A549 (cell line): ENCODE measurements at regions not wholly inside any gene's neighbourhood (a gene's known extent, or its start where the extent isn't known, plus 50 kb on each side); places are given as distances from the start of the nearest gene placed in this dataset.

Source experiments
- CEBPB ChIP-seq, 2 experiments: fragments of >200 bp in 1 of 2; sonication (Bioruptor Twin) in 1 of 2; formaldehyde crosslinking in 1 of 2; IDR thresholded peaks; 2 replicates each; pipeline ENCODE4 v1.6.1; 2012 to 2016
- EP300 ChIP-seq, 2 experiments: fragments of >200 bp; sonication (Bioruptor Twin); formaldehyde crosslinking; IDR thresholded peaks; 2 replicates in 1 of 2; 3 replicates in 1 of 2; pipeline ENCODE4 v1.6.1; 2016 to 2017
- HOXA7 ChIP-seq: fragments of 250-450 bp; sonication (Bioruptor Pico); IDR thresholded peaks from 2 replicates; pipeline ENCODE4 v1.5.0; 2020; ENCODE audit warnings: mild to moderate bottlenecking, moderate library complexity
- KDM1A ChIP-seq: fragments of 200-600 bp; sonication (generic); IDR thresholded peaks from 2 replicates; pipeline ENCODE4 v1.6.1; 2016; ENCODE audit warnings: low read depth, mild to moderate bottlenecking
- POLR2A ChIP-seq: IDR thresholded peaks from 2 replicates; pipeline ENCODE4 v1.6.1; 2012; ENCODE audit warnings: mild to moderate bottlenecking, low read length
- TF ChIP-seq, protein P1 (sequence below): fragments of >200 bp; sonication (Bioruptor Twin); formaldehyde crosslinking; IDR thresholded peaks from 3 replicates; pipeline ENCODE4 v1.5.1; 2016
- TF ChIP-seq, protein P2 (sequence below): fragments of 150-350 bp; IDR thresholded peaks from 2 replicates; pipeline ENCODE4 v1.6.1; 2014; ENCODE audit warnings: low read depth, mild to moderate bottlenecking, low read length
- TF ChIP-seq, protein P3 (sequence below): fragments of 200-600 bp; sonication (generic); IDR thresholded peaks from 2 replicates; pipeline ENCODE4 v1.6.1; 2016; ENCODE audit warnings: antibody characterized with exemption, mild to moderate bottlenecking, moderate library complexity

DNA sequence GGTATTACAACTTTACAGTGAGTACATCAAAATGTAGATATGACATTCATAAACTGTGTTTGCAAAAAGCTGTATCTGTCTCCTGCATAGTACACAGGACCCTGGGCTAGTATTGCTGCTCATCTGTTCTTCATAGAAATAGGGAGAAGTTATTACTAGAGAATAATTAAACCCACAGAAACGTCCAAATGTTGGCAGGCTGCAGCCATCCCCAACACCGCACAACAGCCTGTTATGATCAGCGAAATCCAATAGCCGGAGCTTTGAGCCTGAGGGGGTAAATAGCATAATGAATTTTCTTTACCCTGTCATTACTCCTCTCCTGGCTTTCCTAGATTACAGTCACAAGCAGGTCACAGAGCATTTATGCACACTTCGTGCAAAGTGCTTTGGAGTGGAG, 178.0 kb downstream of the DACT1 start:
- TF ChIP-seq, protein P1, sequence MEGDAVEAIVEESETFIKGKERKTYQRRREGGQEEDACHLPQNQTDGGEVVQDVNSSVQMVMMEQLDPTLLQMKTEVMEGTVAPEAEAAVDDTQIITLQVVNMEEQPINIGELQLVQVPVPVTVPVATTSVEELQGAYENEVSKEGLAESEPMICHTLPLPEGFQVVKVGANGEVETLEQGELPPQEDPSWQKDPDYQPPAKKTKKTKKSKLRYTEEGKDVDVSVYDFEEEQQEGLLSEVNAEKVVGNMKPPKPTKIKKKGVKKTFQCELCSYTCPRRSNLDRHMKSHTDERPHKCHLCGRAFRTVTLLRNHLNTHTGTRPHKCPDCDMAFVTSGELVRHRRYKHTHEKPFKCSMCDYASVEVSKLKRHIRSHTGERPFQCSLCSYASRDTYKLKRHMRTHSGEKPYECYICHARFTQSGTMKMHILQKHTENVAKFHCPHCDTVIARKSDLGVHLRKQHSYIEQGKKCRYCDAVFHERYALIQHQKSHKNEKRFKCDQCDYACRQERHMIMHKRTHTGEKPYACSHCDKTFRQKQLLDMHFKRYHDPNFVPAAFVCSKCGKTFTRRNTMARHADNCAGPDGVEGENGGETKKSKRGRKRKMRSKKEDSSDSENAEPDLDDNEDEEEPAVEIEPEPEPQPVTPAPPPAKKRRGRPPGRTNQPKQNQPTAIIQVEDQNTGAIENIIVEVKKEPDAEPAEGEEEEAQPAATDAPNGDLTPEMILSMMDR: no peak
- TF ChIP-seq CEBPB (IDR thresholded peaks at IDR 0.05): no peak
- no peak for TF ChIP-seq KDM1A
- no peak for TF ChIP-seq POLR2A
- no peak for TF ChIP-seq EP300 (IDR thresholded peaks at IDR 0.05)
- TF ChIP-seq, protein P2, sequence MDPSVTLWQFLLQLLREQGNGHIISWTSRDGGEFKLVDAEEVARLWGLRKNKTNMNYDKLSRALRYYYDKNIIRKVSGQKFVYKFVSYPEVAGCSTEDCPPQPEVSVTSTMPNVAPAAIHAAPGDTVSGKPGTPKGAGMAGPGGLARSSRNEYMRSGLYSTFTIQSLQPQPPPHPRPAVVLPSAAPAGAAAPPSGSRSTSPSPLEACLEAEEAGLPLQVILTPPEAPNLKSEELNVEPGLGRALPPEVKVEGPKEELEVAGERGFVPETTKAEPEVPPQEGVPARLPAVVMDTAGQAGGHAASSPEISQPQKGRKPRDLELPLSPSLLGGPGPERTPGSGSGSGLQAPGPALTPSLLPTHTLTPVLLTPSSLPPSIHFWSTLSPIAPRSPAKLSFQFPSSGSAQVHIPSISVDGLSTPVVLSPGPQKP: no peak
- TF ChIP-seq, protein P3, sequence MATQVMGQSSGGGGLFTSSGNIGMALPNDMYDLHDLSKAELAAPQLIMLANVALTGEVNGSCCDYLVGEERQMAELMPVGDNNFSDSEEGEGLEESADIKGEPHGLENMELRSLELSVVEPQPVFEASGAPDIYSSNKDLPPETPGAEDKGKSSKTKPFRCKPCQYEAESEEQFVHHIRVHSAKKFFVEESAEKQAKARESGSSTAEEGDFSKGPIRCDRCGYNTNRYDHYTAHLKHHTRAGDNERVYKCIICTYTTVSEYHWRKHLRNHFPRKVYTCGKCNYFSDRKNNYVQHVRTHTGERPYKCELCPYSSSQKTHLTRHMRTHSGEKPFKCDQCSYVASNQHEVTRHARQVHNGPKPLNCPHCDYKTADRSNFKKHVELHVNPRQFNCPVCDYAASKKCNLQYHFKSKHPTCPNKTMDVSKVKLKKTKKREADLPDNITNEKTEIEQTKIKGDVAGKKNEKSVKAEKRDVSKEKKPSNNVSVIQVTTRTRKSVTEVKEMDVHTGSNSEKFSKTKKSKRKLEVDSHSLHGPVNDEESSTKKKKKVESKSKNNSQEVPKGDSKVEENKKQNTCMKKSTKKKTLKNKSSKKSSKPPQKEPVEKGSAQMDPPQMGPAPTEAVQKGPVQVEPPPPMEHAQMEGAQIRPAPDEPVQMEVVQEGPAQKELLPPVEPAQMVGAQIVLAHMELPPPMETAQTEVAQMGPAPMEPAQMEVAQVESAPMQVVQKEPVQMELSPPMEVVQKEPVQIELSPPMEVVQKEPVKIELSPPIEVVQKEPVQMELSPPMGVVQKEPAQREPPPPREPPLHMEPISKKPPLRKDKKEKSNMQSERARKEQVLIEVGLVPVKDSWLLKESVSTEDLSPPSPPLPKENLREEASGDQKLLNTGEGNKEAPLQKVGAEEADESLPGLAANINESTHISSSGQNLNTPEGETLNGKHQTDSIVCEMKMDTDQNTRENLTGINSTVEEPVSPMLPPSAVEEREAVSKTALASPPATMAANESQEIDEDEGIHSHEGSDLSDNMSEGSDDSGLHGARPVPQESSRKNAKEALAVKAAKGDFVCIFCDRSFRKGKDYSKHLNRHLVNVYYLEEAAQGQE: no peak
- no peak for TF ChIP-seq HOXA7 (CRISPR knock-in tag)
